DND-41 (cell line): ENCODE measurements at regions not wholly inside any gene's neighbourhood (a gene's known extent, or its start where the extent isn't known, plus 50 kb on each side); places are given as distances from the start of the nearest gene placed in this dataset.

Experiments
- ATAC-seq: fragments of 200-7000 bp; cut with Tn5 transposase; 3 replicates; pipeline ENCODE4 v1.9.1; 2021; ENCODE audit warnings: low read depth; ENCODE audit not compliant: insufficient read depth
- DNase-seq: peaks from one replicate; pipeline ENCODE4 v3.0.0-alpha.2; 2020
- H2AFZ ChIP-seq: 2 replicates; pipeline ENCODE4 v1.6.0; 2012; ENCODE audit warnings: low read depth, low read length
- H3K27ac ChIP-seq: 2 replicates; pipeline ENCODE4 v1.5.1; 2012; ENCODE audit warnings: low read length, inconsistent platforms
- H3K27me3 ChIP-seq: fragments of 200-600 bp; sonication (generic); 2 replicates; pipeline ENCODE4 v1.6.0; 2012; ENCODE audit warnings: low read length, mild to moderate bottlenecking, inconsistent platforms; ENCODE audit not compliant: insufficient read depth, poor library complexity
- H3K36me3 ChIP-seq: 2 replicates; pipeline ENCODE4 v1.5.1; 2012; ENCODE audit warnings: low read length, inconsistent platforms; ENCODE audit not compliant: insufficient read depth
- H3K4me1 ChIP-seq: 2 replicates; pipeline ENCODE4 v1.5.1; 2012; ENCODE audit warnings: mild to moderate bottlenecking, low read length; ENCODE audit not compliant: insufficient read depth
- H3K4me2 ChIP-seq: 2 replicates; pipeline ENCODE4 v1.6.0; 2012; ENCODE audit warnings: mild to moderate bottlenecking, moderate library complexity, low read length, inconsistent platforms; ENCODE audit not compliant: insufficient read depth
- H3K4me3 ChIP-seq, 2 experiments: fragments of 200-600 bp in 1 of 2; shearing (Covaris generic) in 1 of 2; 2 replicates each; pipeline ENCODE4 v1.5.1; 2012 to 2016; ENCODE audit warnings: inconsistent platforms in 2 of 2, low read length in 2 of 2, mild to moderate bottlenecking in 2 of 2, low read depth in 1 of 2, moderate library complexity in 1 of 2
- H3K79me2 ChIP-seq: 2 replicates; pipeline ENCODE4 v1.6.0; 2012; ENCODE audit warnings: low read length, inconsistent platforms; ENCODE audit not compliant: insufficient read depth
- H3K9ac ChIP-seq: 2 replicates; pipeline ENCODE4 v1.6.0; 2012; ENCODE audit warnings: low read depth, mild to moderate bottlenecking, inconsistent platforms, low read length, moderate library complexity
- H3K9me3 ChIP-seq: 2 replicates; pipeline ENCODE4 v1.5.1; 2012; ENCODE audit warnings: low read length, moderate library complexity, mild to moderate bottlenecking, inconsistent platforms; ENCODE audit not compliant: insufficient read depth, severe bottlenecking
- H4K20me1 ChIP-seq: 2 replicates; pipeline ENCODE4 v1.6.0; 2012; ENCODE audit warnings: low read length; ENCODE audit not compliant: insufficient read depth
- EZH2 ChIP-seq: IDR thresholded peaks from 3 replicates; pipeline ENCODE4 v1.6.1; 2012; ENCODE audit warnings: borderline replicate concordance, low read depth, mild to moderate bottlenecking, moderate library complexity, low read length, inconsistent platforms; ENCODE audit not compliant: severe bottlenecking
- TF ChIP-seq, protein P1 (sequence below): IDR thresholded peaks from 2 replicates; pipeline ENCODE4 v1.5.1; 2012; ENCODE audit warnings: borderline replicate concordance, low read length, moderate library complexity, mild to moderate bottlenecking; ENCODE audit not compliant: poor library complexity, severe bottlenecking; ENCODE audit errors: extremely low read depth

DNA sequence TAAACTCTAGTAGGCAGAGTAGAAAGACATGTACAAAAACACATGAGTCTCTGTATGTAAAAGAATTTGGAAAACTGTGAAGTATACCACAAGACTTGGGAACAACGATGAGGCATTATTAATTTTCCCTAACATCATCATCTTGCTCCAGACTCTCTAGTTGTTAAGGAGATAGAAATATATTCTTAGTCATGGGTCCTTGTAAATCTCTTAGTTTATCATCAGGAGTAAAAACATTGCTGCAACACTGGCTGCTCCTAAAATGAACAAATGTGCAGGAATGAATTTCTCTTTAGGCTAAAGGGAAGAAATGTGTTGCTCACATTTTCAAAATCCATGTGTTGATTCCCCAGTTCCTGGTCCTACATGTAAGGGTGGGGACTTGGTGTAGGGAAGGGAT, 384.6 kb downstream of the STIM2 start:
- H2AFZ ChIP-seq = no peak overlapping the region

DNA sequence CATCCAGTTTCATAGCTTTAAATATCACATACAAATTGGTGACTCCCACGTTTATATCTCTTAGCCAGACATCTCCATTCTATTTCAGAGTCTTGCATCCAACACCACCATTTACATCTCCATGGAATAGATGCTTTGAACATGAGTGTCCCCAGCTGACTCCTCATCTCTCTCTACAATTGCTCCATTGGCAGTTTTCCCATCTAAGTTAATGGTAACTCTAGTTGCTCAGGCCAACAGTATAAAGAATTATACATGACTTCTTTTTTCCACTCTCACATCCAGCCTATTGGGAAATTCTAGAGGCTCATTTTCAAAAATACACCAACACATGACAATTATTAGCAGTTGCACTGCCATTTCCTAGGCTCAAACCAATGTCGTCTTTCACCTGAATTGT, 388.2 kb downstream of the STIM2 start:
- DNase-seq (no peak), ATAC-seq (no peak)
- H3K27me3 ChIP-seq = no peaks in the 10 kb centered on the region
- no peaks in the 10 kb centered on the region for H3K4me1 ChIP-seq
- H3K4me2 ChIP-seq = no peak overlapping the region
- no peak overlapping the region for H3K27ac ChIP-seq
- H3K9ac ChIP-seq = no peak overlapping the region
- H3K9me3 ChIP-seq = no peaks in the 10 kb centered on the region
- H3K4me3 ChIP-seq = no peak overlapping the region
- no peaks in the 10 kb centered on the region for H3K79me2 ChIP-seq
- no peaks in the 10 kb centered on the region for H3K36me3 ChIP-seq
- no peaks in the 10 kb centered on the region for H4K20me1 ChIP-seq
- TF ChIP-seq EZH2 = no peak
- TF ChIP-seq, protein P1, sequence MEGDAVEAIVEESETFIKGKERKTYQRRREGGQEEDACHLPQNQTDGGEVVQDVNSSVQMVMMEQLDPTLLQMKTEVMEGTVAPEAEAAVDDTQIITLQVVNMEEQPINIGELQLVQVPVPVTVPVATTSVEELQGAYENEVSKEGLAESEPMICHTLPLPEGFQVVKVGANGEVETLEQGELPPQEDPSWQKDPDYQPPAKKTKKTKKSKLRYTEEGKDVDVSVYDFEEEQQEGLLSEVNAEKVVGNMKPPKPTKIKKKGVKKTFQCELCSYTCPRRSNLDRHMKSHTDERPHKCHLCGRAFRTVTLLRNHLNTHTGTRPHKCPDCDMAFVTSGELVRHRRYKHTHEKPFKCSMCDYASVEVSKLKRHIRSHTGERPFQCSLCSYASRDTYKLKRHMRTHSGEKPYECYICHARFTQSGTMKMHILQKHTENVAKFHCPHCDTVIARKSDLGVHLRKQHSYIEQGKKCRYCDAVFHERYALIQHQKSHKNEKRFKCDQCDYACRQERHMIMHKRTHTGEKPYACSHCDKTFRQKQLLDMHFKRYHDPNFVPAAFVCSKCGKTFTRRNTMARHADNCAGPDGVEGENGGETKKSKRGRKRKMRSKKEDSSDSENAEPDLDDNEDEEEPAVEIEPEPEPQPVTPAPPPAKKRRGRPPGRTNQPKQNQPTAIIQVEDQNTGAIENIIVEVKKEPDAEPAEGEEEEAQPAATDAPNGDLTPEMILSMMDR = no peak
- H2AFZ ChIP-seq = no peak overlapping the region

More for the DNA sequence above, 384.6 kb downstream of the STIM2 start:
- Histone ChIP-seq H3K9ac (no peak overlapping the region), H3K79me2 (no peaks in the 10 kb centered on the region), H3K27ac (no peak overlapping the region), H3K4me3 (no peak overlapping the region), H3K36me3 (no peaks in the 10 kb centered on the region), H3K4me1 (no peaks in the 10 kb centered on the region), H4K20me1 (no peaks in the 10 kb centered on the region), H3K4me2 (no peak overlapping the region), H3K9me3 (no peaks in the 10 kb centered on the region), H3K27me3 (no peaks in the 10 kb centered on the region)
- no peak for DNase-seq
- no peak for ATAC-seq
- TF ChIP-seq EZH2 = no peak
- TF ChIP-seq, protein P1 = no peak

DNA sequence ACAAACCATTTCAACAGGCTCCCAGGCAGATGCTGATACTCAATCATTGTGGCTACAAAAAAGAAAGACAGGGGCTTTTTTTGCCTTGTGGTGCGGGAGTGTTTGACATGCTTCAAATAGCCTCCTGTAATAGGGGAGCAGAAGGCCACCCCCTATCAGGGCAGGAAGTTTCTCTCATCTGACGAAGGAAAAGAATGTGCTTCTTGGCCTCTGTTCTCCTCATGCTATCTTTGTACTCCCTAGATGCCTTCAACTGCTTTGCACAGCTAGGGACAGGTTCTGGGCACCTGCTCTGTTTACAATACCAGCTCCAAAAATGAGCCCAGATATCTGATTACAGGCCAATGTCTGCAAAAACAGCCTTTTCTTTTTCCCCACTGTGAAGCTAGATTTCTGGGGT, 391.1 kb downstream of the STIM2 start:
- TF ChIP-seq, protein P1 = no peak
- no peak for TF ChIP-seq EZH2
- Histone ChIP-seq H4K20me1 (no peaks in the 10 kb centered on the region), H3K4me2 (no peak overlapping the region), H3K79me2 (no peaks in the 10 kb centered on the region), H3K9ac (no peak overlapping the region), H3K36me3 (no peaks in the 10 kb centered on the region), H3K27me3 (no peaks in the 10 kb centered on the region), H3K27ac (no peak overlapping the region), H3K4me3 (no peak overlapping the region), H3K9me3 (no peaks in the 10 kb centered on the region), H3K4me1 (no peaks in the 10 kb centered on the region), H2AFZ (no peak overlapping the region)
- no peak for ATAC-seq
- no peak for DNase-seq
